H1 (cell line): ENCODE measurements at regions not wholly inside any gene's neighbourhood (a gene's known extent, or its start where the extent isn't known, plus 50 kb on each side); places are given as distances from the start of the nearest gene placed in this dataset.

Source experiments
- CTCF ChIA-PET: fragments of 300-600 bp; sonication (Branson Sonifier 250); formaldehyde crosslinking; loops from one replicate; lab custom pipeline; 2021; ENCODE audit not compliant: partially characterized antibody; lab: Charles Lee
- POLR2A ChIA-PET: fragments of 300-600 bp; sonication (Branson Sonifier 250); formaldehyde crosslinking; loops from one replicate; lab custom pipeline; 2021; ENCODE audit warnings: inconsistent platforms; ENCODE audit not compliant: partially characterized antibody; lab: Charles Lee
- DNase-seq, 2 experiments: peaks; one replicate each; pipeline versions ENCODE4 v3.0.0 to v3.0.0-alpha.2; 2010 to 2022; ENCODE audit warnings: low spot score in 2 of 2, low read depth in 1 of 2, mixed read lengths in 1 of 2
- FAIRE-seq: peaks from 2 replicates; lab custom pipeline; 2011; peaks lifted over from hg19 to GRCh38; lab: Jason Lieb, UNC
- H2AFZ ChIP-seq: 2 replicates; pipeline ENCODE4 v1.8.1; 2012; ENCODE audit warnings: low read length, inconsistent platforms
- H2AK5ac ChIP-seq: 2 replicates; pipeline ENCODE4 v1.6.1; 2013; ENCODE audit warnings: low read depth, low read length
- H2BK120ac ChIP-seq: replicated peaks from 2 replicates; pipeline ENCODE3; 2013; ENCODE audit warnings: low read depth, low read length, inconsistent platforms
- H2BK12ac ChIP-seq: 2 replicates; pipeline ENCODE4 v1.6.1; 2013; ENCODE audit warnings: low read depth, low read length
- H2BK15ac ChIP-seq: 2 replicates; pipeline ENCODE4 v1.6.1; 2013; ENCODE audit warnings: low read length
- H2BK20ac ChIP-seq: 2 replicates; pipeline ENCODE4 v1.6.1; 2013; ENCODE audit warnings: low read length
- H2BK5ac ChIP-seq: 2 replicates; pipeline ENCODE4 v1.6.1; 2013; ENCODE audit warnings: low read depth, low read length
- H3K14ac ChIP-seq: 2 replicates; pipeline ENCODE4 v1.6.1; 2013; ENCODE audit warnings: inconsistent platforms; ENCODE audit not compliant: insufficient read length
- H3K18ac ChIP-seq: 2 replicates; pipeline ENCODE4 v1.6.1; 2013; ENCODE audit warnings: low read length; ENCODE audit errors: extremely low read depth
- H3K23ac ChIP-seq: 2 replicates; pipeline ENCODE4 v1.6.1; 2013; ENCODE audit warnings: inconsistent platforms; ENCODE audit not compliant: insufficient read length
- H3K23me2 ChIP-seq: 2 replicates; pipeline ENCODE4 v1.6.1; 2013; ENCODE audit warnings: low read depth, low read length
- H3K27ac ChIP-seq: 2 replicates; pipeline ENCODE4 v1.6.1; 2011; ENCODE audit warnings: low read depth, low read length, inconsistent platforms
- H3K27me3 ChIP-seq, 4 experiments: replicated peaks in 1 of 4; 1 replicate in 1 of 4; 2 replicates in 3 of 4; pipeline versions ENCODE4 v1.6.1 to v1.8.1; 2011 to 2013; ENCODE audit warnings: low read length in 3 of 4, mild to moderate bottlenecking in 3 of 4, inconsistent platforms in 2 of 4, mixed read lengths in 2 of 4, moderate library complexity in 1 of 4; ENCODE audit not compliant: control insufficient read depth in 3 of 4, insufficient read depth in 3 of 4; ENCODE audit errors: extremely low read depth in 1 of 4
- H3K36me3 ChIP-seq, 4 experiments: 2 replicates each; pipeline versions ENCODE4 v1.6.1 to v1.8.1; 2011 to 2013; ENCODE audit warnings: mild to moderate bottlenecking in 4 of 4, low read length in 3 of 4, moderate library complexity in 2 of 4, control low read depth in 1 of 4, inconsistent platforms in 1 of 4; ENCODE audit not compliant: insufficient read depth in 4 of 4, control insufficient read depth in 2 of 4
- H3K4ac ChIP-seq: replicated peaks from 2 replicates; pipeline ENCODE3; 2013; ENCODE audit warnings: low read length, low read depth, mixed read lengths, inconsistent platforms; ENCODE audit not compliant: insufficient read length
- H3K4me1 ChIP-seq, 4 experiments: replicated peaks in 1 of 4; 1 replicate in 1 of 4; 2 replicates in 3 of 4; pipeline versions ENCODE4 v1.6.1 to v1.8.1; 2011 to 2013; ENCODE audit warnings: low read length in 3 of 4, inconsistent platforms in 2 of 4, mixed read lengths in 1 of 4; ENCODE audit not compliant: insufficient read depth in 4 of 4, control insufficient read depth in 3 of 4
- H3K4me2 ChIP-seq, 2 experiments: 2 replicates each; pipeline versions ENCODE4 v1.6.1 to v1.8.1; 2011 to 2013; ENCODE audit warnings: low read depth in 2 of 2, low read length in 2 of 2, control low read depth in 1 of 2, inconsistent platforms in 1 of 2, mild to moderate bottlenecking in 1 of 2; ENCODE audit not compliant: insufficient read depth in 1 of 2
- H3K4me3 ChIP-seq, 4 experiments: fragments of 200-600, 300-600 bp in 1 of 4; sonication (generic), shearing (Covaris generic), sonication (Bioruptor Twin) in 1 of 4; 2 replicates each; pipeline versions ENCODE4 v1.5.1 to v1.8.1; 2011 to 2016; ENCODE audit warnings: low read length in 4 of 4, low read depth in 3 of 4, control low read depth in 2 of 4, inconsistent platforms in 2 of 4, mild to moderate bottlenecking in 2 of 4, mixed read lengths in 1 of 4, moderate library complexity in 1 of 4; ENCODE audit not compliant: insufficient read depth in 2 of 4; ENCODE audit errors: extremely low read depth in 1 of 4
- H3K56ac ChIP-seq: replicated peaks from 2 replicates; pipeline ENCODE3; 2013; ENCODE audit warnings: low read depth, mild to moderate bottlenecking, mixed read lengths, low read length, inconsistent platforms; ENCODE audit not compliant: insufficient read length
- H3K79me1 ChIP-seq: 2 replicates; pipeline ENCODE4 v1.6.1; 2013; ENCODE audit warnings: low read depth, low read length, control low read depth
- H3K79me2 ChIP-seq, 2 experiments: 2 replicates each; pipeline versions ENCODE4 v1.6.1 to v1.8.1; 2012 to 2013; ENCODE audit warnings: low read length in 2 of 2, mild to moderate bottlenecking in 2 of 2, inconsistent platforms in 1 of 2; ENCODE audit not compliant: insufficient read depth in 2 of 2, control insufficient read depth in 1 of 2
- H3K9ac ChIP-seq, 4 experiments: replicated peaks in 1 of 4; 1 replicate in 1 of 4; 2 replicates in 3 of 4; pipeline versions ENCODE4 v1.6.1 to v1.8.1; 2011 to 2013; ENCODE audit warnings: low read depth in 3 of 4, low read length in 3 of 4, control low read depth in 2 of 4, mild to moderate bottlenecking in 2 of 4, moderate library complexity in 2 of 4, inconsistent platforms in 1 of 4; ENCODE audit errors: extremely low read depth in 1 of 4
- H3K9me3 ChIP-seq, 2 experiments: 2 replicates each; pipeline versions ENCODE4 v1.6.1 to v1.8.1; 2012 to 2013; ENCODE audit warnings: mild to moderate bottlenecking in 2 of 2, moderate library complexity in 2 of 2, control low read depth in 1 of 2, inconsistent platforms in 1 of 2, low read depth in 1 of 2, low read length in 1 of 2, mixed read lengths in 1 of 2; ENCODE audit not compliant: insufficient read depth in 2 of 2
- H4K20me1 ChIP-seq, 2 experiments: replicated peaks in 1 of 2; 2 replicates each; pipeline versions ENCODE3 to v1.8.1; 2011 to 2013; ENCODE audit warnings: inconsistent platforms in 2 of 2, low read length in 2 of 2, mild to moderate bottlenecking in 1 of 2; ENCODE audit not compliant: insufficient read depth in 2 of 2, control insufficient read depth in 1 of 2
- H4K5ac ChIP-seq: 2 replicates; pipeline ENCODE4 v1.6.1; 2013; ENCODE audit warnings: low read length, low read depth, mixed read lengths, inconsistent platforms; ENCODE audit not compliant: insufficient read length
- H4K8ac ChIP-seq: 2 replicates; pipeline ENCODE4 v1.8.0; 2013; ENCODE audit warnings: mild to moderate bottlenecking, moderate library complexity, low read length, inconsistent platforms; ENCODE audit not compliant: insufficient read depth; ENCODE audit errors: extremely low read depth
- H4K91ac ChIP-seq: replicated peaks from 2 replicates; pipeline ENCODE3; 2013; ENCODE audit warnings: low read length, mixed read lengths, inconsistent platforms; ENCODE audit not compliant: insufficient read length
- BACH1 ChIP-seq: IDR thresholded peaks from 2 replicates; pipeline ENCODE4 v1.6.1; 2012; ENCODE audit warnings: low read length, improper control_type of control experiment
- BRCA1 ChIP-seq: IDR thresholded peaks from 2 replicates; pipeline ENCODE4 v1.6.1; 2012; ENCODE audit warnings: low read depth, low read length, improper control_type of control experiment
- CEBPB ChIP-seq: IDR thresholded peaks from 2 replicates; pipeline ENCODE4 v1.6.1; 2012; ENCODE audit warnings: low read depth, low read length
- CTBP2 ChIP-seq: IDR thresholded peaks from 2 replicates; pipeline ENCODE4 v1.7.0; 2011; ENCODE audit warnings: borderline replicate concordance, mild to moderate bottlenecking, moderate library complexity, mixed read lengths, low read length; ENCODE audit not compliant: insufficient read depth, insufficient read length
- KDM5A ChIP-seq: fragments of 200-600 bp; IDR thresholded peaks from 2 replicates; pipeline ENCODE4 v1.7.1; 2012; ENCODE audit warnings: mild to moderate bottlenecking, low read length, inconsistent platforms, mixed read lengths
- RFX5 ChIP-seq: IDR thresholded peaks from 2 replicates; pipeline ENCODE4 v1.6.1; 2011; ENCODE audit warnings: low read depth, low read length, improper control_type of control experiment, borderline replicate concordance
- RXRA ChIP-seq: IDR thresholded peaks from 2 replicates; pipeline ENCODE4 v1.6.1; 2011; ENCODE audit warnings: low read depth, mild to moderate bottlenecking, low read length, moderate library complexity; ENCODE audit not compliant: insufficient read depth
- SIRT6 ChIP-seq: IDR thresholded peaks from one replicate; pipeline ENCODE4 v1.7.1; 2012; ENCODE audit warnings: low read length, inconsistent platforms
- SP4 ChIP-seq: IDR thresholded peaks from 2 replicates; pipeline ENCODE4 v1.6.1; 2012; ENCODE audit warnings: low read length, inconsistent platforms
- TBP ChIP-seq: IDR thresholded peaks from 2 replicates; pipeline ENCODE4 v1.6.1; 2011; ENCODE audit warnings: low read depth, low read length, improper control_type of control experiment
- WGBS, 2 experiments: shearing (Covaris generic) in 1 of 2; methylation state at CpG; one replicate each; pipeline versions ENCODE4 v1.1.6 to v1.1.7; 2013 to 2015; ENCODE audit warnings: low lambda C conversion rate in 2 of 2, mixed read lengths in 2 of 2, inconsistent platforms in 1 of 2, low coverage in 1 of 2, missing lambda C conversion rate in 1 of 2; ENCODE audit not compliant: insufficient replicate concordance in 2 of 2, insufficient coverage in 1 of 2, insufficient read length in 1 of 2; ENCODE audit errors: extremely low coverage in 1 of 2, missing lambda C conversion rate in 1 of 2; 5-methylcytosine and 5-hydroxymethylcytosine counted together

DNA sequence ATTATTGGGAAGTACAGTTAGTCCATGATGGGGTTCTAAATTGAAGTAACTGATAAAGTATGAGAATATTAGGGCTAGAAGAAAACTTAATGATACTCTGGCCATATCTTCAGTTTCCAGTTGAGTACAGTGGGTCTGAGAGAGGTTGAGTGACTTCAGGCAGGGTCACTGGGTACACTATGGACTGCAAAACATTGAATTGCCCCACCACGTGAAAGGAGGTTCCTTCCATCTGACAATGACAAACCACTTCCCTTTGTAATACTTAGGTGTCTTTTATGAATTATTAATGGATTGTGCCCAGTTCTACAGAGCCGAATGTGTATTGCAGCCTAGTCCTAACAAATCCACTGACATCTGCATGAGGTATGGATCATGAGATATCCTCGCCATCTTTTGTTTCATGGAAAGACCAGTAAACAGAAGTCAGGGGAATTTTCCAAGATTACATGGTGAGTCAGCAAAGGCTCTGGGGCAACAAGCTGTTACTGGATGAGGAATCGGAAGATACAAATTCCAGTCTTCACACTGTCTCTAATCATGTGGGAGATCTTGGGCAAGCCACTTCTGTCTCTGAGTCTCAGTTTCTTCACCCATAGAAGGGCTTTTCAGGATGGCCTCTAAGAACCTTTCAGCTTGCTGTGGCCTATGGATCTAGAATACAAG, 66.5 kb upstream of the BCL6 start:
- Histone ChIP-seq H3K79me2 (no peaks in the 10 kb centered on the region), H3K36me3 (no peaks in the 10 kb centered on the region), H2BK15ac (no peak overlapping the region), H3K4me2 (no peak overlapping the region), H2BK5ac (no peak overlapping the region), H3K27me3 (no peaks in the 10 kb centered on the region), H4K20me1 (no peaks in the 10 kb centered on the region), H3K18ac (no peak overlapping the region), H3K23ac (no peak overlapping the region), H2AK5ac (no peak overlapping the region), H3K23me2 (no peaks in the 10 kb centered on the region), H3K27ac (no peak overlapping the region), H2BK120ac (no peak overlapping the region), H3K79me1 (no peaks in the 10 kb centered on the region), H3K4me3 (no peak overlapping the region), H3K14ac (no peak overlapping the region), H4K8ac (no peak overlapping the region), H2AFZ (no peak overlapping the region), H3K56ac (no peak overlapping the region), H2BK20ac (no peak overlapping the region), H3K9ac (no peak overlapping the region), H4K5ac (no peak overlapping the region), H3K4ac (no peak overlapping the region), H3K9me3 (no peaks in the 10 kb centered on the region), H4K91ac (no peak overlapping the region), H3K4me1 (peaks cover 1 to 4% (median 3%) of the 10 kb centered on the region in 4 experiments; a peak in 4 of 7 replicates), H2BK12ac (no peak overlapping the region)
- CTCF ChIA-PET: interaction anchor here (0.6 to 1.1 kb wide), 2 partner anchors 10 to 778 kb away, joined by 3 read pairs; no protein-coding TSS in a partner anchor
- FAIRE-seq (no peak), DNase-seq (no peak)
- WGBS, 2 experiments: 93% methylated on average over 4 of the region's 4 CpGs; no CpG with 5 or more reads in 1 of the 2 experiments
- POLR2A ChIA-PET: interaction anchor here (0.6 kb wide), 1 partner anchor 65 kb away, joined by 3 read pairs; no protein-coding TSS in a partner anchor
- no peak for TF ChIP-seq CEBPB
- no peak for TF ChIP-seq CTBP2
- no peak for TF ChIP-seq TBP
- no peak for TF ChIP-seq RFX5
- TF ChIP-seq SP4: no peak
- no peak for TF ChIP-seq SIRT6
- no peak for TF ChIP-seq BACH1
- TF ChIP-seq KDM5A: no peak
- TF ChIP-seq BRCA1: no peak
- TF ChIP-seq RXRA: no peak
